ENCODE measurements at regions not wholly inside any gene's neighbourhood (a gene's known extent, or its start where the extent isn't known, plus 50 kb on each side); places are given as distances from the start of the nearest gene placed in this dataset.

DNA sequence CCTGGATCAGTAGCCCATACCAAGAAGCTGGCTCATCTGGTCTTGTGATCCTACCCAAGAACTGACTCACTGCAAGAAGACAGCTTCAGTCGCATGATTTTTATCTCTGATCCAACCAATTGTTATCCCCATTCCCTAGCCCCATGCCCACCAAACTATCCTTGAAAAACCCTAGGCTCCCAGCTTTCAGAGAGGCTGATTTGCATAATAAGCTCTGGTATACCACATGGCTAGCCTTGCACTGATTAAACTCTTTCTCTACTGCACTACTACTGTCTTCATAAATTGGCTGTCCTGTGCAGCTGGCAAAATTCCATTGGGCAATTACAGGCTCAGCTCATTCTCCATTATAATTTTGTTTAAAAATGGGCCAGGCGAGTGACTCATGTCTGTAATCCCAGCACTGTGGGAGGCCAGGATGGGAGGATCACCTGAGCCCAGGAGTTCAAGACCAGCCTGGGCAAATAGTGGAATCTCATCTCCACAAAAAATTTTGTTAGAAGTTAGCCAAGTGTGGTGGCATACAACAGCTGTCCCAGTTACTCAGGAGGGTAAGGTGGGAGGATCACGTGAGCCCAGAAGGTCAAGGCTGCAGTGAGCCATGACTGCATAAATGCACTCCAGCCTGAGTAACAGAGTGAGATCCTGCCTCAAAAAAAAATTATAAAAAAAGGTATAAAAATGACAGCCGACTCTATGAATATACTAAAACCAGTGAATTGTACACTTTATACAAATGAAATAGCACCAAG, 76.7 kb upstream of the EIF5 start:
- Mint-ChIP-seq H3K4me3 (peak overlapping the region in 1 of 7 donors; percentile 8), H3K36me3 (no peaks in the 10 kb centered on the region), H3K9me3 (no peaks in the 10 kb centered on the region), H3K27me3 (peaks cover 4 to 25% of the 10 kb centered on the region in 2 donors), H3K27ac (no peak overlapping the region), H3K4me1 (peaks cover 8 to 10% (median 9%) of the 10 kb centered on the region in 3 donors)
- ChIA-PET CTCF (no interaction called here), POLR2A (no interaction called here)
- Histone ChIP-seq H3K36me3 (ENCODE audit: insufficient read depth, low read length) (no peaks in the 10 kb centered on the region), H3K9me3 (ENCODE audit: low read length) (no peaks in the 10 kb centered on the region), H3K27ac (ENCODE audit: low read depth, low read length) (no peak overlapping the region), H3K4me1 (ENCODE audit: insufficient read depth, low read length) (no peaks in the 10 kb centered on the region), H3K4me3 (ENCODE audit: low read length) (no peak overlapping the region), H3K27me3 (ENCODE audit: insufficient read depth, low read length, poor library complexity, severe bottlenecking) (no peaks in the 10 kb centered on the region)
- no peak for DNase-seq

DNA sequence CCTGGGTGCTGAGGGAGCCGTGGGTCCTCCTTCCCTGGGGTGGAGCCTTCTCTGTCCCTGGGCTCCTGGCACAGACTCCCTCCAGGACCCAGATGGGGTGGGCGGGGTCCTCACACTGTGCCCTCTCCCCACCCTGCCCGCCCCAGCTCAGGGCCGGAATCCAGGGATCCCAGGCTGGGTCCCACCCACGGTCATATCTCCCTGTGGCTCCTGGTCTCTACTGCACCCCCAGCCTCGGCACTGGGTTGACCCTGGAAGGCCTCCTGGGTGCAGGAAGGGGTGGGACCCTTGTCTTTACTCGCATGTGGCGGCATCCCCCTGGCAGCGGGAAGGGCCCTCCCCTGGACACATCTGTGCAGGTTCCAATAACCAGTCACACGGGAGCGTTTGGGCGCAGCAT, 75.8 kb upstream of the EIF5 start:
- no peaks in the 10 kb centered on the region for H3K36me3 ChIP-seq (ENCODE audit: insufficient read depth, low read length)
- POLR2A ChIA-PET = no interaction called here
- Mint-ChIP-seq H3K4me1 (peaks cover 8 to 10% (median 9%) of the 10 kb centered on the region in 3 donors), H3K9me3 (no peaks in the 10 kb centered on the region), H3K36me3 (no peaks in the 10 kb centered on the region), H3K27ac (no peak overlapping the region), H3K4me3 (no peak overlapping the region), H3K27me3 (peaks cover 4 to 31% of the 10 kb centered on the region in 2 donors)
- no peak overlapping the region for H3K4me3 ChIP-seq (ENCODE audit: low read length)
- no peaks in the 10 kb centered on the region for H3K9me3 ChIP-seq (ENCODE audit: low read length)
- no peaks in the 10 kb centered on the region for H3K27me3 ChIP-seq (ENCODE audit: insufficient read depth, low read length, poor library complexity, severe bottlenecking)
- DNase-seq = no peak
- CTCF ChIA-PET = no interaction called here
- no peaks in the 10 kb centered on the region for H3K4me1 ChIP-seq (ENCODE audit: insufficient read depth, low read length)
- no peak overlapping the region for H3K27ac ChIP-seq (ENCODE audit: low read depth, low read length)

DNA sequence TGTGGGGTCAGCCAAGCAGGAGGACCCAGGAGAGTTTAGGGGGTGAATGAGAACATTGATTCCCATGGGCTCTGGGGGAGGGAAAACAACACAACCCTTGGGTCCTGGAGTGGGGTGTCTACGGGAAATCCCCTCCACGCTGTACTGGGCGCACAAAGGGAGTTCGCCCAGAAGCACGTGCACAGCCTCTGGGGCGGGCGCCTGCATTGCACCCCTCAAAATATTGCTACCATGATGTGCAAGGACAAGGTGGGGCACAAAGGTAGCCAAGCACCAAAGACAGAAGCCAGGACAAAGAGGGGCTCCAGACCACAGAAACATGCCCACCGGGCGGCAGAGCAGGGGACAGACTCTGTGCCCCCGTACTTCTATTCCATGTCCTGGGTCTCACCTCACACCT, 74.9 kb upstream of the EIF5 start:
- no peak overlapping the region for H3K4me3 ChIP-seq (ENCODE audit: low read length)
- Mint-ChIP-seq H3K27ac (no peak overlapping the region), H3K9me3 (no peaks in the 10 kb centered on the region), H3K36me3 (no peaks in the 10 kb centered on the region), H3K27me3 (peaks cover 4 to 36% of the 10 kb centered on the region in 2 donors), H3K4me3 (peak overlapping the region in 1 of 7 donors; percentile 62), H3K4me1 (peaks cover 8 to 10% (median 9%) of the 10 kb centered on the region in 3 donors)
- H3K27ac ChIP-seq (ENCODE audit: low read depth, low read length) = no peak overlapping the region
- ChIA-PET POLR2A (no interaction called here), CTCF (no interaction called here)
- H3K27me3 ChIP-seq (ENCODE audit: insufficient read depth, low read length, poor library complexity, severe bottlenecking) = no peaks in the 10 kb centered on the region
- no peaks in the 10 kb centered on the region for H3K36me3 ChIP-seq (ENCODE audit: insufficient read depth, low read length)
- no peaks in the 10 kb centered on the region for H3K4me1 ChIP-seq (ENCODE audit: insufficient read depth, low read length)
- no peaks in the 10 kb centered on the region for H3K9me3 ChIP-seq (ENCODE audit: low read length)
- no peak for DNase-seq

DNA sequence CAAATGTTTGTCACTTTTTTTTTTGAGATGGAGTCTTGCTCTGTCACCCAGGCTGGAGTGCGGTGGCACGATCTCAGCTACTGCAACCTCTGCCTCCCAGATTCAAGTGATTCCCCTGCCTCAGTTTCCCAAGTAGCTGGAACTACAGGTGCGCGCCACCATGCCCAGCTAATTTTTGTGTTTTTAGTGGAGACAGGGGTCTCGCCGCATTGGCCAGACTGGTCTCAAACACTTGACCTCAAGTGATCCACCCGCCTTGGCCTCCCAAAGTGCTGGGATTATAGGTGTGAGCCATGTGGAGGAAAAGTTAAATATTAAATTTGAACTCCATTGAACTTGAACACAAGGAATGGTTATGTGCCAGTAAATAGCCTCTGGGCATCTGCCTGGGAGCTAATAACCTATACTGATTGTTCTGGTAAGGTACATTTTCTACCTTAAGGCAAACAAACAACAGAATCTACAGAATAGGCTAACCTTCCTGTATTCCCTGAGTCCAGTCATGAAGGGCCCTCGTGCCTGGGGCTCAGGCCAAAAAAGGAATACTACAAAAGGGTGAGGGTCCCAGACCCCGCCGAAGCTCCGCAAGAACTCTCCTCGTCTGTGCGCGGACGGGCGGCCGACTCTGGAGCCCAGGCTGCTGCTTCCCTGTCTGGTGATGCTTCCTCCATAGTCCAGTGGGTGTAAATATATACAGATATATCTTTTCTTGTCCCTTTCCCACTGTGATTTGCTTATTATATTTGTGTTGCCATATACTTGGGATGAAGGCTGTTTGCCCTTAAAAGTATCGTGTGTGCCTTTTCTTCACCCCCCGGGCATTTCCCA, 74.0 kb upstream of the EIF5 start:
- ChIA-PET POLR2A (no interaction called here), CTCF (no interaction called here)
- H3K36me3 ChIP-seq (ENCODE audit: insufficient read depth, low read length) = no peaks in the 10 kb centered on the region
- no peaks in the 10 kb centered on the region for H3K9me3 ChIP-seq (ENCODE audit: low read length)
- peak overlapping the region in 6 of 7 donors; percentile 34 to 68 (median 59) for H3K4me3 Mint-ChIP-seq
- DNase-seq = no peak
- H3K27me3 Mint-ChIP-seq = peaks cover 4 to 37% of the 10 kb centered on the region in 2 donors
- H3K36me3 Mint-ChIP-seq = no peaks in the 10 kb centered on the region
- H3K27me3 ChIP-seq (ENCODE audit: insufficient read depth, low read length, poor library complexity, severe bottlenecking) = no peaks in the 10 kb centered on the region
- H3K4me1 Mint-ChIP-seq = peaks cover 8 to 10% (median 9%) of the 10 kb centered on the region in 3 donors
- no peak overlapping the region for H3K27ac Mint-ChIP-seq
- no peaks in the 10 kb centered on the region for H3K4me1 ChIP-seq (ENCODE audit: insufficient read depth, low read length)
- no peak overlapping the region for H3K4me3 ChIP-seq (ENCODE audit: low read length)
- H3K9me3 Mint-ChIP-seq = no peaks in the 10 kb centered on the region
- H3K27ac ChIP-seq (ENCODE audit: low read depth, low read length) = no peak overlapping the region

DNA sequence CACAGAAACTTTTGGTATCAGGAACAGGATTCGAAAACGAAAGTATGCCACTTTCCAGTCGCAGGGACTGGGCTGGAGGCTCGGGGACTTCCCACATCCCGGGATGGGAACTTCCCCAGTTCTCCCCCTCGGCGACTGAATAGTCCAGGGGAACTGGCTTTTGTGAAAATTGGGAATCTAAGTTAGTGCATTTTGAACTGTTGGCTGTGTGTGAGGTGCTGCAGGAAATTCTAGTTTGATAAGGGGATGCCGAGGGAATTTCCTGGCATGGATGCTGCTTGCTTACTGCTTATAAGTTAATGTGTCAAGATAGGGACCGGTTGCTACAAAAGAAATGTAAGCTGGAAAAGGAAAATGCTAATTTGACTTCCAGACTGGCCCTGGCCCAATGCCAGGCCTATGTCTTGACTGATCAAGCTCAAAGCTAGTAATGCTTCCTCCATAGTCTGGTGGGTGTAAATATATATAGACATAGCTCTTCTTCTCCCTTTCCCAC, 73.4 kb upstream of the EIF5 start:
- Mint-ChIP-seq H3K4me3 (peak overlapping the region in 6 of 7 donors; percentile 34 to 68 (median 59)), H3K36me3 (no peaks in the 10 kb centered on the region)

DNA sequence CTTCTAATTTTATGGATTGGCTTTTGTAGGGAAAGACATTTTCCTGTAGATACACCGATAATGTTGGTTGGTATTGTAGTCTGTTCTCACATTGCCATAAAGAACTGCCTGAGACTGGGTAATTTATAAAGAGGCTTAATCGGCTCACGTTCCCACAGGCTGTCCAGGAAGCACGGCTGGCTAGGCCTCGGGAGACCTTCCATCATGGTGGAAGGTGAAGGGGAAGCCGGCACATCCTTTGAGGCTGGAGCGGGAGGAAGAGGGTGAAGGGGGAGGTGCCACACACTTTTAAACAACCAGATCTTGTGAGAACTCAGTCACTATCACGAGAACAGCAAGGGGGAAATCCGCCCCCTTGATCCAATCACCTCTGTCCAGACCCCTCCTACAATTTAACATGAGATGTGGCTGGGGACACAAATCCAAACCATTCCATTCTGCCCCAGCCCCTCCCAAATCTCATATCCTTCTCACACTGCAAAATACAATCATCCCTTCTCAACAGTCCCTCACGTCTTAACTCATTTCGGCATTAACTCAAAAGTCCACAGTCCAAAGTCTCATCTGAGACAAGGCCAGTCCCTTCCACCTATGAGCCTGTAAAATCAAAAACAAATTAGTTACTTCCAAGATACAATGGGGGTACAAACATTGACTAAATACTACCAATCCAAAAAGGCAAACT, 66.7 kb upstream of the EIF5 start:
- Histone ChIP-seq H3K36me3 (ENCODE audit: insufficient read depth, low read length) (no peaks in the 10 kb centered on the region), H3K9me3 (ENCODE audit: low read length) (no peaks in the 10 kb centered on the region), H3K27me3 (ENCODE audit: insufficient read depth, low read length, poor library complexity, severe bottlenecking) (no peaks in the 10 kb centered on the region), H3K4me3 (ENCODE audit: low read length) (no peak overlapping the region), H3K4me1 (ENCODE audit: insufficient read depth, low read length) (no peaks in the 10 kb centered on the region), H3K27ac (ENCODE audit: low read depth, low read length) (no peak overlapping the region)
- Mint-ChIP-seq H3K9me3 (peaks cover 0 to 3% (median 0%) of the 10 kb centered on the region in 5 donors), H3K4me1 (peaks cover 0 to under 1% (median 0%) of the 10 kb centered on the region in 3 donors), H3K27ac (no peak overlapping the region), H3K27me3 (peaks cover 24 to 69% of the 10 kb centered on the region in 2 donors), H3K36me3 (peaks cover 0 to 1% (median 0%) of the 10 kb centered on the region in 3 donors), H3K4me3 (no peak overlapping the region)
- CTCF ChIA-PET = no interaction called here
- POLR2A ChIA-PET = no interaction called here
- no peak for DNase-seq

More for the DNA sequence above, 73.4 kb upstream of the EIF5 start:
- no peaks in the 10 kb centered on the region for H3K36me3 ChIP-seq (ENCODE audit: insufficient read depth, low read length)
- H3K27ac ChIP-seq (ENCODE audit: low read depth, low read length) = no peak overlapping the region
- H3K4me1 ChIP-seq (ENCODE audit: insufficient read depth, low read length) = no peaks in the 10 kb centered on the region
- POLR2A ChIA-PET = no interaction called here
- no peak for DNase-seq
- Mint-ChIP-seq H3K4me1 (peaks cover 8 to 10% (median 9%) of the 10 kb centered on the region in 3 donors), H3K9me3 (no peaks in the 10 kb centered on the region), H3K27me3 (peaks cover 5 to 41% of the 10 kb centered on the region in 2 donors), H3K27ac (peak overlapping the region in 1 of 8 donors; percentile 45)
- CTCF ChIA-PET = no interaction called here
- no peaks in the 10 kb centered on the region for H3K27me3 ChIP-seq (ENCODE audit: insufficient read depth, low read length, poor library complexity, severe bottlenecking)
- H3K9me3 ChIP-seq (ENCODE audit: low read length) = no peaks in the 10 kb centered on the region
- no peak overlapping the region for H3K4me3 ChIP-seq (ENCODE audit: low read length)

DNA sequence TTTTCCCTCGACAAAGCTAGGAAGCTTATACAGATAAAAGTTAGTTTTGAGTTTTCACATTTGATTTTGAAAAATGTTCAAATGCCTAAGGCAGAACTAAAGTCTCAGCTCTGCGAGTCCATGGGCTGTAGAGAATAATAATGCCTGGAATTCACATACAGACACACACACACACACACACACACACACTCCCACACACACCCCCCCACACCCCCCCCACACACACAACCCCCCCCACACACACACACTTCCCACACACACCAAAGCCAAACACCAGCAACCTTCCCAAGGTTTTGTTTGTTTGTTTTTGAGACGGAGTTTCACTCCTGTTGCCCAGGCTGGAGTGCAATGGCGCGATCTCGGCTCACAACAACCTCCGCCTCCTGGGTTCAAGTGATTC, 62.8 kb upstream of the EIF5 start:
- Histone ChIP-seq H3K36me3 (ENCODE audit: insufficient read depth, low read length) (no peaks in the 10 kb centered on the region), H3K27ac (ENCODE audit: low read depth, low read length) (no peak overlapping the region), H3K27me3 (ENCODE audit: insufficient read depth, low read length, poor library complexity, severe bottlenecking) (no peaks in the 10 kb centered on the region), H3K4me1 (ENCODE audit: insufficient read depth, low read length) (no peaks in the 10 kb centered on the region), H3K9me3 (ENCODE audit: low read length) (no peaks in the 10 kb centered on the region), H3K4me3 (ENCODE audit: low read length) (no peak overlapping the region)
- no peak overlapping the region for H3K4me3 Mint-ChIP-seq
- H3K36me3 Mint-ChIP-seq = peaks cover 0 to 1% (median 0%) of the 10 kb centered on the region in 3 donors
- no peak overlapping the region for H3K27ac Mint-ChIP-seq
- H3K4me1 Mint-ChIP-seq = peaks cover 0 to 3% (median 0%) of the 10 kb centered on the region in 3 donors
- peaks cover 32 to 57% of the 10 kb centered on the region in 2 donors for H3K27me3 Mint-ChIP-seq
- POLR2A ChIA-PET = no interaction called here
- DNase-seq = no peak
- CTCF ChIA-PET = no interaction called here
- peaks cover 0 to 8% (median 0%) of the 10 kb centered on the region in 5 donors for H3K9me3 Mint-ChIP-seq

All from CD8-positive, alpha-beta memory T cell (primary cell).